ENCODE measurements at regions not wholly inside any gene's neighbourhood (a gene's known extent, or its start where the extent isn't known, plus 50 kb on each side); places are given as distances from the start of the nearest gene placed in this dataset.

- H3K27me3 ChIP-seq (ENCODE audit: control insufficient read depth in 4 of 4, insufficient read depth in 4 of 4, low read length in 3 of 4): no peaks in the 10 kb centered on the region
- H3K4me1 ChIP-seq (ENCODE audit: control insufficient read depth in 4 of 4, insufficient read depth in 4 of 4, low read length in 3 of 4): no peaks in the 10 kb centered on the region
- H3K27ac ChIP-seq (ENCODE audit: low read depth in 1 of 2, low read length in 2 of 2): no peak overlapping the region
- no peaks in the 10 kb centered on the region for H3K36me3 ChIP-seq (ENCODE audit: control insufficient read depth in 4 of 4, insufficient read depth in 3 of 4, low read depth in 1 of 4, low read length in 3 of 4)
- DNase-seq (ENCODE audit: low spot score): no peak
- peaks cover 0 to 2% (median under 1%) of the 10 kb centered on the region in 4 donors for H3K9me3 ChIP-seq (ENCODE audit: control insufficient read depth in 4 of 4, low read length in 3 of 4)
- no peak overlapping the region for H3K4me3 ChIP-seq (ENCODE audit: low read depth in 1 of 3, low read length in 3 of 3)
- TF ChIP-seq GABPA (IDR thresholded peaks at IDR 0.05 in 1 of 2, conservative IDR thresholded peaks at IDR 0.05 in 1 of 2) (no peak), JUND (IDR thresholded peaks at IDR 0.05) (no peak), RXRA (IDR thresholded peaks at IDR 0.05) (no peak), TAF1 (conservative IDR thresholded peaks at IDR 0.05) (no peak), FOXA1 (IDR thresholded peaks at IDR 0.05) (no peak), REST (IDR thresholded peaks at IDR 0.05) (no peak), SP1 (IDR thresholded peaks at IDR 0.05) (no peak), HNF4A (conservative IDR thresholded peaks at IDR 0.05) (no peak), NR2F2 (IDR thresholded peaks at IDR 0.05) (no peak), HNF4G (IDR thresholded peaks at IDR 0.05) (no peak)
- TF ChIP-seq, protein P1, sequence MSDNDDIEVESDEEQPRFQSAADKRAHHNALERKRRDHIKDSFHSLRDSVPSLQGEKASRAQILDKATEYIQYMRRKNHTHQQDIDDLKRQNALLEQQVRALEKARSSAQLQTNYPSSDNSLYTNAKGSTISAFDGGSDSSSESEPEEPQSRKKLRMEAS (IDR thresholded peaks at IDR 0.05): no peak
- TF ChIP-seq, protein P2, sequence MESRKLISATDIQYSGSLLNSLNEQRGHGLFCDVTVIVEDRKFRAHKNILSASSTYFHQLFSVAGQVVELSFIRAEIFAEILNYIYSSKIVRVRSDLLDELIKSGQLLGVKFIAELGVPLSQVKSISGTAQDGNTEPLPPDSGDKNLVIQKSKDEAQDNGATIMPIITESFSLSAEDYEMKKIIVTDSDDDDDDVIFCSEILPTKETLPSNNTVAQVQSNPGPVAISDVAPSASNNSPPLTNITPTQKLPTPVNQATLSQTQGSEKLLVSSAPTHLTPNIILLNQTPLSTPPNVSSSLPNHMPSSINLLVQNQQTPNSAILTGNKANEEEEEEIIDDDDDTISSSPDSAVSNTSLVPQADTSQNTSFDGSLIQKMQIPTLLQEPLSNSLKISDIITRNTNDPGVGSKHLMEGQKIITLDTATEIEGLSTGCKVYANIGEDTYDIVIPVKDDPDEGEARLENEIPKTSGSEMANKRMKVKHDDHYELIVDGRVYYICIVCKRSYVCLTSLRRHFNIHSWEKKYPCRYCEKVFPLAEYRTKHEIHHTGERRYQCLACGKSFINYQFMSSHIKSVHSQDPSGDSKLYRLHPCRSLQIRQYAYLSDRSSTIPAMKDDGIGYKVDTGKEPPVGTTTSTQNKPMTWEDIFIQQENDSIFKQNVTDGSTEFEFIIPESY (IDR thresholded peaks at IDR 0.05): no peak
- WGBS: 83% methylated on average over 9 of the region's 9 CpGs
- H3K9ac ChIP-seq (ENCODE audit: low read depth in 1 of 2, low read length in 2 of 2): no peak overlapping the region
These were observed 432.4 kb downstream of the ACTL7B start for GRCh38 chr9:108423433-108423832.

DNA sequence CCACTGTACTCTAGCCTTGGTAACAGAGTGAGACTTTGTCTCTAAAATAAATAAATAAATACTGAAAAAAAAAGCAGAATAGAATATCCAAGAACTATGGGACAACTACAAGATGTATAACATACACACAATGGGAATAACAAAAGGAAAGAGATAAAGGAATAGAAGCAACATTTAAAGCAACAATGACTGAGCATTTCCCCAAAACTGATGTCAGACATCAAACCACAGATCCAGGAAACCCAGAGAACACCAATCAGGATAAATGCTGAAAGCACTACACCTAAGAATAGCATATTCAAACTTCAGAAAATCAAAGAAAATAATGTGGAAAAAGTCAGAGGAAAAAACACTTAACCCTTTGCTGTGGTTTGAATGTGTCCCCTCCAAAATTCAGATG lies 436.4 kb downstream of the ACTL7B start:
- Histone ChIP-seq H3K27ac (ENCODE audit: low read depth in 1 of 2, low read length in 2 of 2) (no peak overlapping the region), H3K27me3 (ENCODE audit: control insufficient read depth in 4 of 4, insufficient read depth in 4 of 4, low read length in 3 of 4) (no peaks in the 10 kb centered on the region), H3K36me3 (ENCODE audit: control insufficient read depth in 4 of 4, insufficient read depth in 3 of 4, low read depth in 1 of 4, low read length in 3 of 4) (no peaks in the 10 kb centered on the region), H3K4me3 (ENCODE audit: low read depth in 1 of 3, low read length in 3 of 3) (no peak overlapping the region), H3K9ac (ENCODE audit: low read depth in 1 of 2, low read length in 2 of 2) (no peak overlapping the region), H3K9me3 (ENCODE audit: control insufficient read depth in 4 of 4, low read length in 3 of 4) (peaks cover 0 to 2% (median under 1%) of the 10 kb centered on the region in 4 donors), H3K4me1 (ENCODE audit: control insufficient read depth in 4 of 4, insufficient read depth in 4 of 4, low read length in 3 of 4) (no peaks in the 10 kb centered on the region)
- TF ChIP-seq EGR1 (IDR thresholded peaks at IDR 0.05; ENCODE audit: low read depth in 2 of 2) (no peak), FOXA1 (IDR thresholded peaks at IDR 0.05) (no peak), SP1 (IDR thresholded peaks at IDR 0.05) (no peak), ATF3 (IDR thresholded peaks at IDR 0.05) (no peak), RAD21 (IDR thresholded peaks at IDR 0.05) (no peak), HNF4G (IDR thresholded peaks at IDR 0.05) (no peak), HNF4A (conservative IDR thresholded peaks at IDR 0.05) (no peak), REST (IDR thresholded peaks at IDR 0.05) (no peak), FOXA2 (IDR thresholded peaks at IDR 0.05) (no peak)
- TF ChIP-seq, protein P2 (IDR thresholded peaks at IDR 0.05): no peak
- DNase-seq (ENCODE audit: low spot score): no peak
